MG63 (cell line): ENCODE measurements at regions not wholly inside any gene's neighbourhood (a gene's known extent, or its start where the extent isn't known, plus 50 kb on each side); places are given as distances from the start of the nearest gene placed in this dataset.
"Not testable (repeated sequence)": the region's sequence is repeated elsewhere in the genome, so short reads cannot be mapped to it uniquely, and the experiment has no call there.

ENCODE experiments used
- DNase-seq: peaks from one replicate; pipeline ENCODE4 v3.0.0-alpha.2; 2020
- H3K27me3 ChIP-seq: fragments of 250-450 bp; sonication (Bioruptor Pico); 2 replicates; pipeline ENCODE4 v1.5.1; 2020; ENCODE audit warnings: mild to moderate bottlenecking, moderate library complexity
- H3K36me3 ChIP-seq: fragments of 250-450 bp; sonication (Bioruptor Pico); 2 replicates; pipeline ENCODE4 v1.5.1; 2020; ENCODE audit warnings: mild to moderate bottlenecking, moderate library complexity
- H3K4me3 ChIP-seq: fragments of 250-450 bp; sonication (Bioruptor Pico); 2 replicates; pipeline ENCODE4 v1.5.1; 2020; ENCODE audit warnings: mild to moderate bottlenecking, moderate library complexity
- H3K9me3 ChIP-seq: fragments of 250-450 bp; sonication (Bioruptor Pico); 2 replicates; pipeline ENCODE4 v1.5.1; 2020; ENCODE audit warnings: mild to moderate bottlenecking, moderate library complexity

- H3K9me3 ChIP-seq, result no peaks in the 10 kb centered on the region
- H3K36me3 ChIP-seq, result no peaks in the 10 kb centered on the region
- peak; percentile 44 for DNase-seq
- H3K4me3 ChIP-seq, result no peak overlapping the region
- H3K27me3 ChIP-seq, result peaks cover 6% of the 10 kb centered on the region; the same call in 1 of the 2 replicates
Measured at GRCh38 chr1:38730511-38731397, 128.8 kb downstream of the RRAGC start.

GRCh38 chr1:38728585-38728908 is 131.0 kb downstream of the RRAGC start:
- Histone ChIP-seq H3K36me3 (no peaks in the 10 kb centered on the region), H3K9me3 (no peaks in the 10 kb centered on the region), H3K27me3 (0 out of 2 replicates have a peak, but pooled peaks cover 6% of the 10 kb centered on the region), H3K4me3 (no peak overlapping the region)
- no peak for DNase-seq

DNA sequence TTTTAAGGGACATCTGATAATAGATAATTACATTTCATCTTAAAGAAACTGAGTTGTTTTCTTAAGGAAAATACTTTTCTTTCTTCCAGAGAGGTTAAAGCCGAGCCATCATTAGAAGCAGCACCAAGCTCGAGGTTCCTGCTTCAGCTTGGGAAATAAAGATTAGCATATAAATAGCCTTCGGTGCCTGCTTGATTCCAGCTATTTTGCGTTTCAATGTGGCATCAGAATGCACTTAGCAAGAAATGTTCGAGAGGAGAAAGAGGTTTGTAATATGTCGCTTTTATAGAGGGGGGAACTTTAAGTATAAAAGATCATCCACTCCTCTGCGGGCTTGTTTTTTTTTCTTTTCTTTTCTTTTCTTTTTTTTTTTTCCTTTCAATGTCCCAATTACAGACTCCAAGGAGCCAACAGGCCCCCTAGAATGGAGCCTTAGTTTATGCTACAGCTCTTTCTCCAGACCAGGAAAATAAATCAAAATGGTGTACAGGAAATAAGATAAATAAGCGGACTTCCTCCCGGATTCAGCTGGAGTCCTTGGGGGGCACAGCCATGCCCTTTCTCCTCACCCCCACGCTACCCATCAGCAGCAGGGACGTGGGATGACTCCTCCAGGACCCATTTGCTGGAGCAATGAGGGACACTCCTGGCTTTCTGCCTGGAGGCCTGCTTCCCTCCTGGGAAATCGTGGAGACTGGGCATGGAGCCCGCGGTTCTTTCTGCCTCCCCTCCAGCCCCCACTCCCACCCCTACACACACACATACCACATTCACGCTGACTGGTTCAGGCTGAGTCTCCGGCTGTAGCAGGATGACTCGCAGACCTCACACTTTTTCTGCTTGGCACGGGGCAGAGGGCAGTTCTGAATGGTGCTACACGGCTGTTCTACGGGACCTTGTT is 131.6 kb downstream of the RRAGC start:
- no peak overlapping the region for H3K4me3 ChIP-seq

DNA sequence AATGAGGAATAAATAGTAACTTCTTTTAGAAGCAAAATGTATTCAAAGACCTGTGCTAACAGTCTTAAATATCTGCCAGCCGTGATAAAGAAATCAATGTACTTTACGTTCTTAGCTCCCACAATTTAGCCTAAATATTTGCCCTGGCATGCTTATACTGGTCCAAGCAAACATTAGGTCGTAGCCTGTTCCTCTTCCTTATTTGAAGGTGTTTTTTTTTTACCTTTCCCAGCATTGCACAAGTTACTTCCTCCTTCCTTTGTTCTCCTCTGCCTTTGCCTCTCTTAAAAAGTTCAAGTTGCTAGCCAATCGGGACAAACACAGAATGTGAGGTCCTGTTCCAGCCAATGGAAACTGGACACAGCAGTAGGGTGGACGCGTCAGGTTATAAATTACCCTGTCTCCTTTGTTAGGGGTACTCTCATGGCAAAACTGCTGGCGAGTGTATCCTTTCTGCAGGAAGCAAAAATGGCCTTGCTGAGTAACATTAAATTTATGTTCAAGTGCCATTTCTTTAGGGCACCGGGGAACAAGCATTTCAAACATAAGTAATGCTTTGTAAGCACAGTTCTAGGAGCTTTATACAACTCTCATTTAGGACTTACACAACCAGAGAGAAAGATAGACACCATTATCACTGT is 134.1 kb downstream of the RRAGC start:
- H3K9me3 ChIP-seq, H3K36me3 ChIP-seq, DNase-seq, H3K27me3 ChIP-seq, H3K4me3 ChIP-seq: not testable (repeated sequence)

More for the DNA sequence above, 131.6 kb downstream of the RRAGC start:
- 0 out of 2 replicates have a peak, but pooled peaks cover 6% of the 10 kb centered on the region for H3K27me3 ChIP-seq
- no peaks in the 10 kb centered on the region for H3K9me3 ChIP-seq
- no peaks in the 10 kb centered on the region for H3K36me3 ChIP-seq
- DNase-seq, result peak; percentile 88

DNA sequence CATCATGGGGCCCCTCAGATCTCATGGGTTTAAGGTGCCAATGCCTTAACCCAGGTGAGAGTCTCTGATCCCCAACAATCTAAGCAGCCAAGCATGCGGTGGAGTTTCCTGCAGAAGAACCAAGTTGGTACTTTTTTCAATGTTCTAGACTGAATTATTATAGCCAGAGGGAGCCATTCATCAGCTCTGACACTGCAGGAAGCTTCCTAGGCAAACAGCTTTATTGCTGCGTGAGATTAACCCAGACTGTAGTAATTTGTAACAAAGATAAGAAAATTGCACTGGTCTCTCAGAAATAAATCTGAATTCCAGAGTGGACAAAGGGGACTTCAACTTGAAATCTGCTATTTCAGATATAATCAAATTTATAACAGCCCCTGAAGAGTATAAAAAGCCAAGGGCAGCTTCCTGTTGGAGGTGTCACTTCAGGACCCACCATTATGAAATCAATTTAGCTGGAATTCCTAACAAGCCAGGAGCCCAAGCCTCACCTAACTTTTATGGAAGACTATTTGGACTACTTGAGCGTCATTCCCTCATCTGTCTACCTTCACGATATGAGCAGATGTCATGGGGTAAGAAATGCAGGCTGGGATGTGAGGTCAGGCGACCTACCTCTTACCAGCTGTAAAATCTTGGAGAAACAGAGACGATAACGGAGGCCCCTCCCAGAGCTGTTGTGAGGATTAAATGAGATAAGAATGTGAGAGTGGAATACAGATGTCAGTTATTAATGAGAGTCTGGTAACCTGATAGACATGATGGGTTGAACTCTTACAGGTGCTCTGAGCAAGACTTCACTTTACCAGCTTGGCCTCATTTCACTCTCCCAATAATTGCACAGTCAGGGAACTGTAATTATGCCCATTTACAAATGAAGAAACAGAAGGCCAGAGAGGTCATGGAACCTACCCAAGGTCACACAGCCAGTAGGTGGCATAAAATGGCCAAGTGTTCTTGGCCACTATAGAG is 135.1 kb downstream of the RRAGC start:
- Histone ChIP-seq H3K27me3 (no peaks in the 10 kb centered on the region), H3K9me3 (no peaks in the 10 kb centered on the region), H3K36me3 (no peaks in the 10 kb centered on the region), H3K4me3 (no peak overlapping the region)
- DNase-seq, result no peak

DNA sequence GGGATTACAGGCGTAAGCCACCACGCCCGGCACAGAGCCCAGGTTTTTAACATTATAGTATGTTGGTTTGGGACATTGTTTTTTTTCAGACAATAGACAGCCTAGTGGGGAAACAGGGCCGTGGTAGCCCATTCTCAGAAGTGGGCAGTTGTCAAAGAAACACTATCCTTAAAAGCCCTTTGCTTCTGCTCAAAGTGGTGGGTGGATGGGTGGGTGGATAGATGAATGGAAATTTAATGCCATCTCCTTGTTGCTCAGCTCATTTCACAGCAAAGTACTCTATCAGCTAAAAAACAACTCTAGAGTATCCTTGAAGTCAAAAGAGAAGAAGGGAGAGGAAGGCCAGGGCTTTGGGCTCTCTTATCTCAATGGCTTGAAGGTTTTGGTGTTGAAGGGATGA is 137.8 kb downstream of the RRAGC start:
- H3K27me3 ChIP-seq, result no peaks in the 10 kb centered on the region; the same call in 1 of the 2 replicates
- no peak overlapping the region for H3K4me3 ChIP-seq
- DNase-seq, result no peak
- no peaks in the 10 kb centered on the region for H3K9me3 ChIP-seq
- no peaks in the 10 kb centered on the region for H3K36me3 ChIP-seq

GRCh38 chr1:38719880-38720279 is 139.7 kb downstream of the RRAGC start:
- Histone ChIP-seq H3K9me3 (no peaks in the 10 kb centered on the region), H3K27me3 (no peaks in the 10 kb centered on the region; the same call in 1 of the 2 replicates)
- DNase-seq, result no peak

GRCh38 chr1:38718031-38718430 is 141.5 kb downstream of the RRAGC start:
- Histone ChIP-seq H3K27me3 (no peaks in the 10 kb centered on the region; the same call in 1 of the 2 replicates), H3K4me3 (no peak overlapping the region), H3K36me3 (no peaks in the 10 kb centered on the region), H3K9me3 (no peaks in the 10 kb centered on the region)
- DNase-seq, result no peak

More at GRCh38 chr1:38719880-38720279, 139.7 kb downstream of the RRAGC start:
- Histone ChIP-seq H3K36me3 (no peaks in the 10 kb centered on the region), H3K4me3 (no peak overlapping the region)

GRCh38 chr1:38716229-38716628 is 143.3 kb downstream of the RRAGC start:
- H3K27me3 ChIP-seq, result no peaks in the 10 kb centered on the region; the same call in 1 of the 2 replicates
- no peak for DNase-seq
- H3K4me3 ChIP-seq, result no peak overlapping the region
- H3K36me3 ChIP-seq, result no peaks in the 10 kb centered on the region
- no peaks in the 10 kb centered on the region for H3K9me3 ChIP-seq

GRCh38 chr1:38715415-38715814 is 144.2 kb downstream of the RRAGC start:
- no peaks in the 10 kb centered on the region; the same call in 1 of the 2 replicates for H3K27me3 ChIP-seq
- H3K36me3 ChIP-seq, result no peaks in the 10 kb centered on the region
- H3K4me3 ChIP-seq, result no peak overlapping the region
- H3K9me3 ChIP-seq, result no peaks in the 10 kb centered on the region
- no peak for DNase-seq

DNA sequence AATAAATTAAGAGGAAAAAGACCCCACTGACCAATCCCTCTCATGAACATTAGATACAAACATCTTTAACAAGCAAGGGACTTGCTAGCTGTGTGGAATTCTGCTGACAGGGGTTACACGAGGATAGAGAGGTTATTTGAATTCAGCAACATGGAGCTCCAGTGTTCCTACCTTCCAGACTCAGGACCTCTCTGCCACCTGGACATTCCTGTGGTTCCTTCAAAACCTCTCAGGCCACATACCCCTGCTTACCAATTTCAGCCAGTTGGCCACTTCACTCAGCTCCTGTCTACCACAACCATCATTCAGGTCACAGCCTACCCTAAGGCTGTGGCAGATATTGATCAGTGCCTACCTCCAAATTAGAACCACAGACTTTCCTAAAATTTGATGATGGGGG is 147.5 kb downstream of the RRAGC start:
- Histone ChIP-seq H3K4me3 (no peak overlapping the region), H3K27me3 (no peaks in the 10 kb centered on the region; the same call in 1 of the 2 replicates), H3K36me3 (no peaks in the 10 kb centered on the region), H3K9me3 (no peaks in the 10 kb centered on the region)
- no peak for DNase-seq

GRCh38 chr1:38708701-38709258 is 150.8 kb downstream of the RRAGC start:
- H3K4me3 ChIP-seq, result no peak overlapping the region
- DNase-seq, result no peak
- no peaks in the 10 kb centered on the region; the same call in 1 of the 2 replicates for H3K27me3 ChIP-seq
- H3K36me3 ChIP-seq, result no peaks in the 10 kb centered on the region
- peaks cover 8% of the 10 kb centered on the region; the same call in 1 of the 2 replicates for H3K9me3 ChIP-seq

- Histone ChIP-seq H3K4me3 (no peak overlapping the region), H3K9me3 (0 out of 2 replicates have a peak, but pooled peaks cover 1% of the 10 kb centered on the region), H3K36me3 (no peaks in the 10 kb centered on the region), H3K27me3 (no peaks in the 10 kb centered on the region)
- DNase-seq, result no peak
Measured at GRCh38 chr1:38701088-38701487, 158.5 kb downstream of the RRAGC start.

DNA sequence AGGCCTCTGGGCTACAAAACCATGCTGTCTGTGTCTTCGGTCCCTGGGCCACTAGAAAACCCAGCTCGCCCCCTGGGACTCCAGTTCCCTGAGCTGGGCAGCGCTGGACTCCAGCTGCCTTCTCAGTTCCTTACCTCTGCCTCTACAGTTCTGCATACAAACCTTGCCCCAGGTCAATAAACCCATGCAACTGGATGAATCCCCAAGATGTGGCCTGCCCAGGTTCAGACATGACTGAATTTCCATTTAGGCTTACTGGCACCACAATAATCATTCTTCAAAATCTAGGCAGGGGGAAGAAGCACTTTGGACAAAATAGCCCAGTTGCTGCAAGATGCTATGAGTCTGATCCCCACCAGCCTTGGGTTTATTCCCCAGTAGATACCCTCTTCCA is 159.5 kb downstream of the RRAGC start:
- Histone ChIP-seq H3K9me3 (no peaks in the 10 kb centered on the region), H3K36me3 (no peaks in the 10 kb centered on the region), H3K27me3 (no peaks in the 10 kb centered on the region), H3K4me3 (no peak overlapping the region)
- DNase-seq, result no peak

DNA sequence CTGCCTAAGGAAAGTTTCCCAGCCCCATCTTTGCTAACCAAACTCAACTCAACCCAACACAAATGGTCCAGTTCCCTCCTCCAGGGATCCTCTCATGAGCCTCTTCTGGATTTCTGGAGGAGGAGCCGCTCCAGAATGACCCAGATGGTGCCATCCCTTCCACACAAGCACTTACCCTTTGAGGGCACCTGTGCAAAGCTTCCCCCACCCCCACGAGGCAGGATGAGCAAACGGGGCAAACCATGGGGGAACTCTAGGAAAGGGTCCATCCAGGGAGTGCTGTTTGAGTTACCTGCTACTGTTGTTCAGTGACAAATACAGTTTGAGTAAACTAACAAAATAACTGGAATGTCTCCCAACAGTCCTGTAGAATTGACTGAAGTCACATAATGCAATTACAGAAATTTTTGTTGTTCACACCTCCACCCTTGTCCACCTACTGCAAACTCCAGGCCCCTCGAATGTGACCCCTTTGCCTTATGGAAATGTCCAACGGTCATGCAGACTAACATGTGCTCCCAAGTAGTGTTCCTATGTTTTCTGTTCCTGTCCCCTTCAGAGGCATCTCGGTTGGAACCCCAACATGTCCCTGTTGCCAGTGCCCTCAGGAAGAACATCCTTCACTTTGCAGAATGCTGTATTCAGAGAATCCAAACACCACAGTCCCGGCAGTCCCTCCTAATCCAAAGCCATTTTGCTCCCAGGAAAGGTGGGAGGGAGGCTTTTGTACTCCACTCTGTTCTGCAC is 160.1 kb downstream of the RRAGC start:
- Histone ChIP-seq H3K27me3 (no peaks in the 10 kb centered on the region), H3K4me3 (no peak overlapping the region), H3K36me3 (no peaks in the 10 kb centered on the region), H3K9me3 (no peaks in the 10 kb centered on the region)
- DNase-seq, result no peak
